GM12878 (cell line): ENCODE measurements at regions not wholly inside any gene's neighbourhood (a gene's known extent, or its start where the extent isn't known, plus 50 kb on each side); places are given as distances from the start of the nearest gene placed in this dataset.

Source experiments
- ATAC-seq: fragments of 200-7000 bp; cut with Tn5 transposase; 3 replicates; pipeline ENCODE4 v1.9.1; 2020; ENCODE audit warnings: mild to moderate bottlenecking, moderate library complexity
- BruUV-seq: library from RNA; stranded (reverse); fragments of 400-500 nt; replicated peaks from 2 replicates; lab custom pipeline; 2021; lab: Mats Ljungman, UMichigan
- CTCF ChIA-PET: fragments of 300-600 bp; sonication (Branson Sonifier 250); formaldehyde crosslinking; extraction: SDS; loops from one replicate; lab custom pipeline; 2021; ENCODE audit warnings: inconsistent platforms; lab: Yijun Ruan, JAX
- POLR2A ChIA-PET: fragments of 350-600 bp; formaldehyde crosslinking; extraction: SDS; loops from one replicate; lab custom pipeline; 2021; ENCODE audit warnings: inconsistent platforms; lab: Charles Lee
- RAD21 ChIA-PET: fragments of 300-600 bp; sonication (Branson Sonifier 250); formaldehyde crosslinking; loops from one replicate; lab custom pipeline; 2023; ENCODE audit warnings: antibody characterized with exemption; ENCODE audit not compliant: unreplicated experiment; lab: Charles Lee
- SMC1A ChIA-PET: fragments of 300-600 bp; sonication (Branson Sonifier 250); formaldehyde crosslinking; loops from one replicate; lab custom pipeline; 2023; ENCODE audit not compliant: unreplicated experiment, uncharacterized antibody; lab: Charles Lee
- DNase-seq: peaks from one replicate; pipeline ENCODE4 v3.0.0-alpha.2; 2011; ENCODE audit warnings: low read depth, low spot score
- FAIRE-seq: peaks from 3 replicates; lab custom pipeline; 2011; peaks lifted over from hg19 to GRCh38; lab: Jason Lieb, UNC
- H2AFZ ChIP-seq: 2 replicates; pipeline ENCODE4 v1.6.0; 2011; ENCODE audit warnings: low read depth, low read length, control low read depth; ENCODE audit not compliant: control insufficient read depth
- H3K27ac ChIP-seq: 2 replicates; pipeline ENCODE4 v1.5.1; 2011; ENCODE audit warnings: control low read depth; ENCODE audit not compliant: control insufficient read depth, insufficient read depth
- H3K27me3 ChIP-seq, 2 experiments: replicated peaks in 1 of 2; 2 replicates each; pipeline versions ENCODE4 v1.6.0 to v1.6.1; 2011; ENCODE audit warnings: low read length in 1 of 2; ENCODE audit not compliant: control insufficient read depth in 2 of 2, insufficient read depth in 2 of 2
- H3K36me3 ChIP-seq, 2 experiments: 2 replicates each; pipeline ENCODE4 v1.5.1; 2011; ENCODE audit warnings: low read length in 1 of 2; ENCODE audit not compliant: control insufficient read depth in 2 of 2, insufficient read depth in 2 of 2
- H3K4me1 ChIP-seq: 2 replicates; pipeline ENCODE4 v1.6.1; 2011; ENCODE audit warnings: mild to moderate bottlenecking, low read length, moderate library complexity, mixed read lengths; ENCODE audit not compliant: control insufficient read depth, insufficient read depth
- H3K4me2 ChIP-seq: 2 replicates; pipeline ENCODE4 v1.6.0; 2011; ENCODE audit warnings: control low read depth; ENCODE audit not compliant: control insufficient read depth, insufficient read depth
- H3K4me3 ChIP-seq: fragments of 200-600 bp; sonication (generic); 2 replicates; pipeline ENCODE4 v1.5.1; 2016
- H3K79me2 ChIP-seq: 2 replicates; pipeline ENCODE4 v1.6.0; 2011; ENCODE audit warnings: low read length; ENCODE audit not compliant: control insufficient read depth, insufficient read depth
- H3K9ac ChIP-seq: 2 replicates; pipeline ENCODE4 v1.8.0; 2011; ENCODE audit warnings: low read length, control low read depth, mixed read lengths; ENCODE audit not compliant: control insufficient read depth, insufficient read depth
- H3K9me3 ChIP-seq: replicated peaks from 3 replicates; pipeline ENCODE4 v1.5.1; 2011; ENCODE audit warnings: mild to moderate bottlenecking, low read length; ENCODE audit not compliant: control insufficient read depth, insufficient read depth
- H4K20me1 ChIP-seq: 2 replicates; pipeline ENCODE4 v1.6.0; 2011; ENCODE audit not compliant: control insufficient read depth, insufficient read depth
- CBX3 ChIP-seq: fragments of 200-600 bp; sonication (generic); IDR thresholded peaks from 2 replicates; pipeline ENCODE4 v1.6.1; 2016; ENCODE audit warnings: low read depth, borderline replicate concordance
- CREB1 ChIP-seq: IDR thresholded peaks from 2 replicates; pipeline ENCODE4 v1.6.1; 2012; ENCODE audit warnings: low read depth, mild to moderate bottlenecking, inconsistent platforms
- NFIC ChIP-seq: IDR thresholded peaks from 2 replicates; pipeline ENCODE4 v1.6.1; 2012; ENCODE audit warnings: low read depth, mild to moderate bottlenecking, inconsistent platforms, low read length, moderate library complexity
- POLR2A ChIP-seq: IDR thresholded peaks from 2 replicates; pipeline ENCODE4 v1.6.1; 2011; ENCODE audit warnings: low read depth, mild to moderate bottlenecking, low read length
- STAT1 ChIP-seq: fragments of 450-650 bp; conservative IDR thresholded peaks from 2 replicates; pipeline ENCODE4 v1.6.1; 2014; ENCODE audit warnings: antibody characterized with exemption, mild to moderate bottlenecking
- TBL1XR1 ChIP-seq: IDR thresholded peaks from 2 replicates; pipeline ENCODE4 v1.6.1; 2012; ENCODE audit warnings: low read depth, low read length, improper control_type of control experiment
- YBX1 ChIP-seq: fragments of 450-650 bp; IDR thresholded peaks from 2 replicates; pipeline ENCODE4 v1.6.1; 2016; ENCODE audit warnings: antibody characterized with exemption
- ZNF384 ChIP-seq: IDR thresholded peaks from 2 replicates; pipeline ENCODE4 v1.6.1; 2012; ENCODE audit warnings: low read depth, mild to moderate bottlenecking, low read length, improper control_type of control experiment, borderline replicate concordance
- ZNF622 ChIP-seq: fragments of 450-650 bp; IDR thresholded peaks from 2 replicates; pipeline ENCODE4 v1.6.1; 2017; ENCODE audit warnings: mild to moderate bottlenecking, inconsistent platforms
- WGBS: methylation state at CpG from one replicate; pipeline ENCODE4 v1.1.6; 2016; ENCODE audit warnings: low lambda C conversion rate; ENCODE audit not compliant: insufficient replicate concordance, insufficient coverage; ENCODE audit errors: missing lambda C conversion rate; 5-methylcytosine and 5-hydroxymethylcytosine counted together
- in situ Hi-C: fragments of 300-500 bp; cut with MboI; formaldehyde crosslinking; loops from 9 replicates; pipeline ENCODE4 v1.14.3; 2018; ENCODE audit warnings: mixed read lengths
- intact Hi-C: fragments of 100-400 bp; cut with micrococcal nuclease; formaldehyde crosslinking; loops from one replicate; pipeline ENCODE4 v1.14.2; 2022; ENCODE audit not compliant: unreplicated experiment
- TF ChIP-seq, protein P1 (sequence below): fragments of 450-650 bp; IDR thresholded peaks from 2 replicates; pipeline ENCODE4 v1.6.1; 2017; ENCODE audit warnings: low read depth, mild to moderate bottlenecking, moderate library complexity
- TF ChIP-seq, protein P2 (sequence below): fragments of 450-650 bp; IDR thresholded peaks from 2 replicates; pipeline ENCODE4 v1.6.1; 2017; ENCODE audit warnings: mild to moderate bottlenecking, moderate library complexity

DNA sequence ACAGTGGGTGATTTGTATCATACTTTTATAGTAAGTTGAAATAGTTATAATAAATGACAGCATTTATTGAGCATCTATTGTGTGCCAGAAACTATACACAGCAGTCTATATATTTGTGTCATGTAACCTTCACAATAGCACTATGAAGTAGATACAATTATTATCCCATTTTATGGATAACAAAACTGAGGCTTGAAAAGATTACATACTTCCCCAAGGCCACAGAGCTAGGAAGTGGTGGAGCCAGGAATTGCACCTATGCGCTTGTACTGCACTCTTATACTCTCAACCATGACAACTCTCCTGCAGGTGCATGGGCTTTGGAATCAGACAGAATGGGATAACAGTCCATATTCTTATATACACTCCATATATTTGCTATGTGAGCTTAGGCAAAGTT lies 110.6 kb upstream of the SOX5 start:
- H3K4me2 ChIP-seq = no peak overlapping the region
- TF ChIP-seq ZNF622 (no peak), ZNF384 (no peak), TBL1XR1 (no peak), YBX1 (no peak), STAT1 (no peak), CBX3 (no peak), CREB1 (no peak), POLR2A (no peak), NFIC (no peak)
- TF ChIP-seq, protein P1, sequence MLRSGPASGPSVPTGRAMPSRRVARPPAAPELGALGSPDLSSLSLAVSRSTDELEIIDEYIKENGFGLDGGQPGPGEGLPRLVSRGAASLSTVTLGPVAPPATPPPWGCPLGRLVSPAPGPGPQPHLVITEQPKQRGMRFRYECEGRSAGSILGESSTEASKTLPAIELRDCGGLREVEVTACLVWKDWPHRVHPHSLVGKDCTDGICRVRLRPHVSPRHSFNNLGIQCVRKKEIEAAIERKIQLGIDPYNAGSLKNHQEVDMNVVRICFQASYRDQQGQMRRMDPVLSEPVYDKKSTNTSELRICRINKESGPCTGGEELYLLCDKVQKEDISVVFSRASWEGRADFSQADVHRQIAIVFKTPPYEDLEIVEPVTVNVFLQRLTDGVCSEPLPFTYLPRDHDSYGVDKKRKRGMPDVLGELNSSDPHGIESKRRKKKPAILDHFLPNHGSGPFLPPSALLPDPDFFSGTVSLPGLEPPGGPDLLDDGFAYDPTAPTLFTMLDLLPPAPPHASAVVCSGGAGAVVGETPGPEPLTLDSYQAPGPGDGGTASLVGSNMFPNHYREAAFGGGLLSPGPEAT = no peak
- TF ChIP-seq, protein P2, sequence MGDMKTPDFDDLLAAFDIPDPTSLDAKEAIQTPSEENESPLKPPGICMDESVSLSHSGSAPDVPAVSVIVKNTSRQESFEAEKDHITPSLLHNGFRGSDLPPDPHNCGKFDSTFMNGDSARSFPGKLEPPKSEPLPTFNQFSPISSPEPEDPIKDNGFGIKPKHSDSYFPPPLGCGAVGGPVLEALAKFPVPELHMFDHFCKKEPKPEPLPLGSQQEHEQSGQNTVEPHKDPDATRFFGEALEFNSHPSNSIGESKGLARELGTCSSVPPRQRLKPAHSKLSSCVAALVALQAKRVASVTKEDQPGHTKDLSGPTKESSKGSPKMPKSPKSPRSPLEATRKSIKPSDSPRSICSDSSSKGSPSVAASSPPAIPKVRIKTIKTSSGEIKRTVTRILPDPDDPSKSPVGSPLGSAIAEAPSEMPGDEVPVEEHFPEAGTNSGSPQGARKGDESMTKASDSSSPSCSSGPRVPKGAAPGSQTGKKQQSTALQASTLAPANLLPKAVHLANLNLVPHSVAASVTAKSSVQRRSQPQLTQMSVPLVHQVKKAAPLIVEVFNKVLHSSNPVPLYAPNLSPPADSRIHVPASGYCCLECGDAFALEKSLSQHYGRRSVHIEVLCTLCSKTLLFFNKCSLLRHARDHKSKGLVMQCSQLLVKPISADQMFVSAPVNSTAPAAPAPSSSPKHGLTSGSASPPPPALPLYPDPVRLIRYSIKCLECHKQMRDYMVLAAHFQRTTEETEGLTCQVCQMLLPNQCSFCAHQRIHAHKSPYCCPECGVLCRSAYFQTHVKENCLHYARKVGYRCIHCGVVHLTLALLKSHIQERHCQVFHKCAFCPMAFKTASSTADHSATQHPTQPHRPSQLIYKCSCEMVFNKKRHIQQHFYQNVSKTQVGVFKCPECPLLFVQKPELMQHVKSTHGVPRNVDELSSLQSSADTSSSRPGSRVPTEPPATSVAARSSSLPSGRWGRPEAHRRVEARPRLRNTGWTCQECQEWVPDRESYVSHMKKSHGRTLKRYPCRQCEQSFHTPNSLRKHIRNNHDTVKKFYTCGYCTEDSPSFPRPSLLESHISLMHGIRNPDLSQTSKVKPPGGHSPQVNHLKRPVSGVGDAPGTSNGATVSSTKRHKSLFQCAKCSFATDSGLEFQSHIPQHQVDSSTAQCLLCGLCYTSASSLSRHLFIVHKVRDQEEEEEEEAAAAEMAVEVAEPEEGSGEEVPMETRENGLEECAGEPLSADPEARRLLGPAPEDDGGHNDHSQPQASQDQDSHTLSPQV = no peak
- ChIA-PET POLR2A (no interaction called here), CTCF (no interaction called here), SMC1A (interaction anchor here (1.2 to 1.4 kb wide), 2 partner anchors 9 to 25 kb away, joined by 3 read pairs; no protein-coding TSS in a partner anchor), RAD21 (no interaction called here)
- in situ Hi-C loops (no loop called here), intact Hi-C loops (no loop called here)
- H3K79me2 ChIP-seq = no peaks in the 10 kb centered on the region
- no TSS peak for BruUV-seq
- H2AFZ ChIP-seq = no peak overlapping the region
- H3K27me3 ChIP-seq = no peaks in the 10 kb centered on the region
- 100% methylated on average over 1 of the region's 1 CpG for WGBS
- no peak overlapping the region for H3K4me3 ChIP-seq
- H3K36me3 ChIP-seq = no peaks in the 10 kb centered on the region
- ATAC-seq = no peak
- H3K9ac ChIP-seq = no peak overlapping the region
- H4K20me1 ChIP-seq = no peaks in the 10 kb centered on the region
- no peak for DNase-seq
- no peak overlapping the region for H3K27ac ChIP-seq
- no peaks in the 10 kb centered on the region for H3K9me3 ChIP-seq
- FAIRE-seq = no peak
- no peaks in the 10 kb centered on the region for H3K4me1 ChIP-seq
